T-helper 1 cell treated with Interleukin-12 subunit alpha and Interleukin-12 subunit beta and Interleukin-4 antibody, amounts not matched to agents 30 μg/mL and 1 μg/mL, for 36 hours (primary cell): ENCODE measurements at regions not wholly inside any gene's neighbourhood (a gene's known extent, or its start where the extent isn't known, plus 50 kb on each side); places are given as distances from the start of the nearest gene placed in this dataset.
"Not testable (repeated sequence)": the region's sequence is repeated elsewhere in the genome, so short reads cannot be mapped to it uniquely, and the experiment has no call there.

Experiments
- H3K27ac Mint-ChIP-seq: one replicate; pipeline ENCODE4 v1.8.0; 2021; ENCODE audit warnings: mild to moderate bottlenecking, mixed read lengths
- H3K27me3 Mint-ChIP-seq: one replicate; pipeline ENCODE4 v1.8.0; 2021; ENCODE audit warnings: low read depth, mixed read lengths
- H3K36me3 Mint-ChIP-seq: one replicate; pipeline ENCODE4 v1.8.0; 2021; ENCODE audit warnings: low read depth, mixed read lengths
- H3K4me1 Mint-ChIP-seq: one replicate; pipeline ENCODE4 v1.8.0; 2021; ENCODE audit warnings: low read depth, mixed read lengths
- H3K4me3 Mint-ChIP-seq: one replicate; pipeline ENCODE4 v1.8.0; 2021; ENCODE audit warnings: mild to moderate bottlenecking, moderate library complexity, mixed read lengths
- H3K9me3 Mint-ChIP-seq: one replicate; pipeline ENCODE4 v1.8.0; 2021; ENCODE audit warnings: mixed read lengths

DNA sequence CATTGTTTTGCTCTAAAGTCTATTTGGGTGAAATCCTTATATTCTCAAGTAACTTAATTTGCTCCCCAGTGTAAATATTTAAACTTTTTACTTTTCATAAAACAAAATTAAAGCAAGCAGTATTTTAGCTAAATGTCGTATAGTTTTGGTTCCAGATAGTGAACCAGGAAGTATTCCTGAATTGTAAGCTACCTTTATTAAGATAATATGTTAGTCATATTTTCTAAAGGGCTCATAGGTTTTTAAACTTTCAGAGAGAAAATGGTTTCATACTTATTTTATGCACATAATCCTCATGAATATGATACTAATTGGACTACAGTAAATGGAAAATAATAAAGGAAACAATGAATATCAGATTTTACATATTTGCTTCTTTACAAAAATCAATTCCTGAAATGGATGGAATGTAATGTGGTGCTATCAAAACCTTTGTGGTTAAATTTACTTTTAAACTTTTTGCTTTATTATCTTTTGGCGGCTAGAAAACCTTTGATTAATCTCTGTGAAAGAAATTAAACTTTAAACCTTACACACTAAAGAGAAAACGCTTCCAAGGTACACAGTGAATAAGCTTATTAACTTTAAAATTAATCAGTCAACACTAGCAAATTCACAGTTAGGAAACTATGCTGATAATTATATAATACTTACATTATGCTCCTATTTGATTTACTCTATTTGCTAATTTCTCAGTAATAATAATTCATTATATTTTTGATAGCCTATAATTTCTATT is 76.6 kb upstream of the RHOBTB1 start:
- Mint-ChIP-seq H3K27me3 (peaks cover 13% of the 10 kb centered on the region), H3K27ac (no peak overlapping the region), H3K9me3 (no peaks in the 10 kb centered on the region), H3K36me3 (no peaks in the 10 kb centered on the region), H3K4me3 (no peak overlapping the region), H3K4me1 (no peaks in the 10 kb centered on the region)

DNA sequence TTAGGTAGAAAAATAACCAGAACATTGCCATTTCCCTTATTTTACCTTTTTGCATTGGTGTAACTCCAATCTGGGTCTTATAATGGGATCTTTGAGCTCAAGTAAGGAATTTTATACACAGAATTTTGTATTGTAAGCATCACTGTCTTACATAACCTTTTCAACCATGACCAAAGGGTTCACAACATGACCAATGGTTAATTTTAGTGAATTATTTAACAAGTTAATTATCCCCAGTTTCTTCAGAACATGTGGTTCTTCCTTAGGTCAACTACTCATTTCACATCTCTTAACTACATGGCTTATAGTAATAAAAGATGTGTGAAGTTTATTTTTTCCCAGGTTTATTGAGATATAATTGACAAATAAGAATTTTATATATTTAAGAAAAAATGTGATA is 74.2 kb upstream of the RHOBTB1 start:
- no peak overlapping the region for H3K4me3 Mint-ChIP-seq
- no peaks in the 10 kb centered on the region for H3K9me3 Mint-ChIP-seq
- no peaks in the 10 kb centered on the region for H3K4me1 Mint-ChIP-seq
- H3K27ac Mint-ChIP-seq, result no peak overlapping the region
- H3K27me3 Mint-ChIP-seq, result peaks cover 8% of the 10 kb centered on the region
- H3K36me3 Mint-ChIP-seq, result no peaks in the 10 kb centered on the region

DNA sequence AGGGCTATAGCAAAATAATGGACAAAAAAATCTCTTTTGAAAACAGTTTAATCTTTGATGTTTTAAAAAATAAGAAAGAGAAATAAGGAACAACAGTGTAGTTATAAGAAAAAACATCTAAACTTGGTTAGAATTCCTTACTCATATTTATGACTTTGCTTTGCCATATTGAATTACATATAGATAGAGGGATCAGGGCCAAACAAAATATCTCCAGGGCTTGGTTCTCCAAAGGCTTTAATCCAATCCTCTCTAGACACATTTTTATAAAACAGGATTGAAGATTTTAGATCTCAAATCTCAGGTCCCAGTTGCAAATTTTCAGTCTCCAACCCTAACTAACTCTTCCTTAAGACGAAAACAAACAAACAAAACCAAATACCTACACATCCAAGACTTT is 72.6 kb upstream of the RHOBTB1 start:
- H3K4me3 Mint-ChIP-seq, result no peak overlapping the region
- H3K36me3 Mint-ChIP-seq, result no peaks in the 10 kb centered on the region
- H3K27ac Mint-ChIP-seq, result no peak overlapping the region
- no peaks in the 10 kb centered on the region for H3K4me1 Mint-ChIP-seq
- H3K27me3 Mint-ChIP-seq, result peaks cover 7% of the 10 kb centered on the region
- no peaks in the 10 kb centered on the region for H3K9me3 Mint-ChIP-seq

DNA sequence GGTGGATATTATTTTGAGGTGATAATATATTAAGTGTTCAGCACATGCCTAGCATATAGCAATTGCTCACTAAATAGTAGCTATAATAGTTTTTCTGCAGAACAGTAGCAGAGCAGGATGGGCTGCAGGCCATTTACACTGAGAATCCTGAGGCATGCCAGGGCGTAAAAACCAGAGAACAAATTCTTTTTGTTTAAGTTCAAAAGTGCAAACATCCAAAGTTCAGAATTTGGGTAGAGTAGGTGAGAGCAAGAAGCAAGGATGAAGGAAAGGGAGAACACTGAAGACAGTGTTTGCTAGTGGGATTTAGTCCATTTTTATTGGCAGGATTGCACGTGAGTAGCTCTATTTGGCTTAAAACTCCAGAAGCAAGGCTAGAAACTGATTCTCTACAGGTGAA is 72.0 kb upstream of the RHOBTB1 start:
- H3K36me3 Mint-ChIP-seq, result no peaks in the 10 kb centered on the region
- H3K27ac Mint-ChIP-seq, result no peak overlapping the region
- H3K27me3 Mint-ChIP-seq, result peaks cover 7% of the 10 kb centered on the region
- H3K4me3 Mint-ChIP-seq, result no peak overlapping the region
- no peaks in the 10 kb centered on the region for H3K9me3 Mint-ChIP-seq
- no peaks in the 10 kb centered on the region for H3K4me1 Mint-ChIP-seq

DNA sequence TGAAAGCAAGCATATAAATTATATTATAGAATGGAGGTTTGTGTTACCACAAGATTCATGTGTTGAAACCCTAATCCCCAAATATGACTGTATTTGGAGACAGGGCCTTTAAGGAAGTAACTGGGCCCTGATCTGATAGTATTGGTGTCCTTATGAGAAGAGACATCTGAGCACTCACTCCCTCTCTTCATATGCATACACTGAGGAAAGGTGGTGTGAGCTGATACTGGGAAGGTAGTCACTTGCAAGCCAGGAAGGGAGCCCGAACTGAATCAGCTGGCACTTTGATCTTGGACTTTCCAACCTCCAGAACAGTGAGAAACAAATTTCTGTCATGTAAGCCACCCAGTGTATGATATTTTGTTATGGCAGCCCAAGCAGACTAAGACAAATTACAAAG is 66.9 kb upstream of the RHOBTB1 start:
- no peaks in the 10 kb centered on the region for H3K36me3 Mint-ChIP-seq
- no peaks in the 10 kb centered on the region for H3K4me1 Mint-ChIP-seq
- peaks cover 14% of the 10 kb centered on the region for H3K27me3 Mint-ChIP-seq
- no peaks in the 10 kb centered on the region for H3K9me3 Mint-ChIP-seq
- no peak overlapping the region for H3K4me3 Mint-ChIP-seq
- H3K27ac Mint-ChIP-seq, result no peak overlapping the region

DNA sequence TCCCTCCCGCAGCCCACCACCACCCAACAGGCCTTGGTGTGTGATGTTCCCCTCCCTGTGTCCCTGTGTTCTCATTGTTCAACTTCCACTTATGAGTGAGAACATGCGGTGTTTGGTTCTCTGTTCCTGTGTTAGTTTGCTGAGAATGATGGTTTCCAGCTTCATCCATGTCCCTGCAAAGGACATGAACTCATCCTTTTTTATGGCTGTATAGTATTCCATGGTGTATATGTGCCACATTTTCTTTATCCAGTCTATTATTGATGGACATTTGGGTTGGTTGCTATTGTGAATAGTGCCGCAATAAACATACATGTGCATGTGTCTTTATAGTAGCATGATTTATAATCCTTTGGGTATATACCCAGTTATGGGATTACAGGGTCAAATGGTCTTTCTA is 59.1 kb upstream of the RHOBTB1 start:
- not testable (repeated sequence) for H3K4me3 Mint-ChIP-seq, H3K36me3 Mint-ChIP-seq, H3K9me3 Mint-ChIP-seq, H3K4me1 Mint-ChIP-seq, H3K27ac Mint-ChIP-seq
- peaks cover 61% of the 10 kb centered on the region for H3K27me3 Mint-ChIP-seq

DNA sequence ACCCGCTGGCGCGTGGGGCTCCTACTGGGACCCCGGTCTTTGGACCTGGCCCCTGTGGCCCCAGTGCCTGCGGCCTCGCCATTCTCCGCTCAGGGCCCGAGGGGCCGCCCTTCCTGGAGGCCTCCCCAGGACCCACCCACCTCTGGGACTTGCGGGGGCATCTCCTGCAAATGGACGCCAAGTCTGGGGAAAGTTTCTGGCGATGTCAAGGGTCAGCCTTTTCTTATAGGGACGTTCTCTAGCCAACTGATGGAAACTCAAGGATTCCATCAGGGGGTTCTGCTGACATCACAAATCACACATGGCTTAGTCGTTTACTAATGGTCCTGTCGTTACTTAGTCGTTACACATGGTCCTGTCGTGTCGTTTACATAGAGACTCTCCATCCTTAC is 57.7 kb upstream of the RHOBTB1 start:
- H3K27ac Mint-ChIP-seq, result no peak overlapping the region
- H3K4me1 Mint-ChIP-seq, result no peaks in the 10 kb centered on the region
- peaks cover 57% of the 10 kb centered on the region for H3K27me3 Mint-ChIP-seq
- H3K4me3 Mint-ChIP-seq, result no peak overlapping the region
- H3K36me3 Mint-ChIP-seq, result no peaks in the 10 kb centered on the region
- H3K9me3 Mint-ChIP-seq, result no peaks in the 10 kb centered on the region

DNA sequence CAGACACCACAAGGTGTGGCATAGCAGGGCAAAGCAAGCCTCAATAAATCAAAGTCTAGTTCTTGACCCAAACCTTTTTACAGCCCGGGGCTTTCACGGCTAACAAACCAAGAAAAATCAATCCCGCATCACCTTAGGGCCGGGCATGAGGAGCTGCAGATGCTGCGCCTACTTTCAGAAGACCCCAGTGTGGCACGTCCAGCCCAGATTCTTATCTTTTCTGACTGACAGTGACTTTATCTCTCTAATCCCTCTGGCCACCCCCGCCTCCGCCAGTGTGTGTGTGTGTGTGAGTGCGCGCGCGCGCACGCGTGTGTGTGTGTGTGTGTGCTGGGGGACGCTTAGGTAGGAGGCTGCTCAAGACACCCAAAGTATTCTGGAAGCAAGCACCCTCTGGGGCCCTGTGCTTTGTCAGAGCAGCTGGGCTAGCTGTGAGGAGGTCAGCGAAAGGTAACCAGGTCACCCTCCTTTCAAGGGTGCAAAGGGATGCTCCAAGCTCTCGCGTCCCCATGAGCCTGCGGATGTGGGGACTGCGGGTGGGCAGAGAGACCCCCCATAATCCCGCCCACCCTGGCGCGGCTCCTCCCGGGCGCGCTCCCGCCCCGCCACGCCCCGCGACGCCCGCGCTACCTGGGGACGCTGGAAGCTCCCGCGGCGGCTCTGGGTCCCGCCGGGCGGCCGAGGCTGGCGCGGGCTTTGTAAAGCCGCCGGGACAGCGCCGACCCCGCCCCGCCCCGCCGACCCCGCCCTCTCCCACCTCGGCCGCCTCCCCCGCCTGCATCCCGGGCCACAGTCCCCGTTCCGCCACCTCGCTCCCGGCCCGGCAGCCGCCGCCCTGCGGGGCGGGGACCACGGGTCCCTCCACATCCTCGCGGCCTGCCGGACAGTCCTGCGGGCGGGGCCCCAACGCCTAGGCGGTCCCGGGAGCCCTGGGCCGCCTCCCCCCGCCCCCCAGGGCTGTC is 57.1 kb upstream of the RHOBTB1 start:
- Mint-ChIP-seq H3K4me1 (no peaks in the 10 kb centered on the region), H3K27me3 (peaks cover 57% of the 10 kb centered on the region), H3K36me3 (no peaks in the 10 kb centered on the region), H3K4me3 (no peak overlapping the region), H3K27ac (no peak overlapping the region), H3K9me3 (no peaks in the 10 kb centered on the region)

DNA sequence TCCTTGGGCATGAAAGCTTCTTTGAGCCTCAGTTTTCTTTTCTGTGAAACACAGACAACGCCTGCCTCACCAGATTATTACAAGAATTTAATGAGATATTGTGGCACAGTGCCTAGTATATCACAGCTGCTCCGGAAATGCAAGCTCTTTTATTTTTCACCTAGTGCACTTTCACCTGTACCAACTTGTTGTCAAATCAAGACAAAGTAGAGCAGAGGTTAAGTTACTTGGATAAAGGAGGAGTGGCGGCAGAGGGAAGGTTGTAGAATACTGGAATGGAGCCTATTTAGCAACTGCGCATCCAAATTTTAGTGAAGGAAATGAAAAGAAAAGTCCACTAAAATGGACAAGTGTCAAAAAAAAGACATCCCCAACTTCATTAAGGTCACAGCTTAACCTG is 54.9 kb upstream of the RHOBTB1 start:
- Mint-ChIP-seq H3K4me3 (no peak overlapping the region), H3K27me3 (peaks cover 50% of the 10 kb centered on the region)

DNA sequence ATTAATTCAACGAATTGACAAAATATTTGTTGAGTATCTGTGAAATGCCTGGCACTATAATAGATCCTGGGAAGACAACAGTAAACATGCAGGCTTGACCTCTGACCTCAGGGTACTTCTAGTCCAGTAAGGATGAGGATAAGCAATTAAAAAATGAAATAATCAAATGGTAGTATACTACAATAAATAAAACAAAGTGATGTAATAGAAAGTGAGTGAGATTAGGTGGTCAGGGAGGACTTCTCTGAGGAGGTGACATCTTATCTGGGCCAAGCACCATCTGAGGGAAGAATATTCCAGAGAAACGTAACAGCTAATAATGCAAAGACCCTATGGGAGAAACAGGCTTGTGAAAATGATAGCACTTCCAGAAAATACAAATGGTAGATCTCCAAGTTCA is 50.1 kb upstream of the RHOBTB1 start:
- Mint-ChIP-seq H3K4me1 (no peaks in the 10 kb centered on the region), H3K27me3 (peaks cover 33% of the 10 kb centered on the region), H3K4me3 (no peak overlapping the region), H3K36me3 (no peaks in the 10 kb centered on the region), H3K9me3 (no peaks in the 10 kb centered on the region), H3K27ac (no peak overlapping the region)

More for the DNA sequence above, 54.9 kb upstream of the RHOBTB1 start:
- no peak overlapping the region for H3K27ac Mint-ChIP-seq
- H3K9me3 Mint-ChIP-seq, result no peaks in the 10 kb centered on the region
- H3K4me1 Mint-ChIP-seq, result no peaks in the 10 kb centered on the region
- no peaks in the 10 kb centered on the region for H3K36me3 Mint-ChIP-seq
